AG04449 (cell line): ENCODE measurements at regions not wholly inside any gene's neighbourhood (a gene's known extent, or its start where the extent isn't known, plus 50 kb on each side); places are given as distances from the start of the nearest gene placed in this dataset.

Experiments used
- CTCF ChIA-PET: fragments of 350-600 bp; formaldehyde crosslinking; extraction: SDS; loops from one replicate; lab custom pipeline; 2021; ENCODE audit warnings: antibody characterized with exemption; lab: Yijun Ruan, JAX
- POLR2A ChIA-PET: fragments of 400-600, 350-600 bp; formaldehyde crosslinking; extraction: SDS; loops from one replicate; lab custom pipeline; 2020; ENCODE audit warnings: antibody characterized with exemption, inconsistent platforms; lab: Yijun Ruan, JAX
- DNase-seq: peaks from one replicate; pipeline ENCODE4 v3.0.0-alpha.2; 2010; ENCODE audit warnings: low read depth, low spot score
- H3K4me3 ChIP-seq: 2 replicates; pipeline ENCODE4 v1.5.1; 2011; ENCODE audit warnings: low read depth, mild to moderate bottlenecking, control low read depth, low read length
- CTCF ChIP-seq: IDR thresholded peaks from one replicate; pipeline ENCODE4 v1.5.1; 2011; ENCODE audit warnings: mild to moderate bottlenecking, moderate library complexity, low read length, control low read depth, inconsistent platforms; ENCODE audit not compliant: insufficient read depth; ENCODE audit errors: missing control alignments

- CTCF ChIA-PET, result no interaction called here
- TF ChIP-seq CTCF, result no peak
- no peak overlapping the region for H3K4me3 ChIP-seq
- POLR2A ChIA-PET, result no interaction called here
- DNase-seq, result no peak
These were observed 251.0 kb upstream of the NPSR1 start for GRCh38 chr7:34406848-34407530.

- no peak for TF ChIP-seq CTCF
- CTCF ChIA-PET, result no interaction called here
- no peak overlapping the region for H3K4me3 ChIP-seq
- POLR2A ChIA-PET, result no interaction called here
- DNase-seq, result no peak
These were observed 250.4 kb upstream of the NPSR1 start for GRCh38 chr7:34407586-34407985.

DNA sequence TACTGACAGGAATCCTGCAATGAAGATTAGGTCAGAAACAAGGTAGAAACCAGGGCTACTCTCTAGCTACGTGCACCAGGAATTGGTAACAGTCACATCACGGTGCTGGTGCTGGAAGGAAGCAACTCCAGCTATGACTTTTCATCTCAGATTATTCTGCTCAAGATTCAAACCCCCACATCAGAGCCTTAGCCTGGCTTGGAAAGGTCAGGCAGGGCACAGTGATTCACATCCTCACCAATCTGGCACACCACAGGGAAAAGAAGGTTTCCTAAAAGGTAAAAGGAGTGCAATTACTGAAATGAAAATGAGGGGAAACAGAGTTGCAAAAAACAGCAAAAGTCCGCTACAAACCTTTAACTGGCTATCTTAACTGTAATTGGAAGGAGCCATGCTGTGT lies 240.2 kb upstream of the NPSR1 start:
- CTCF ChIA-PET, result interaction anchor here (0.6 to 0.7 kb wide), 2 partner anchors 9 to 16 kb away, joined by 3 read pairs; no protein-coding TSS in a partner anchor
- no peak for TF ChIP-seq CTCF
- H3K4me3 ChIP-seq, result no peak overlapping the region
- POLR2A ChIA-PET, result no interaction called here
- no peak for DNase-seq

- CTCF ChIA-PET, result interaction anchor here (0.7 to 1.3 kb wide), 3 partner anchors 9 to 22 kb away, joined by 3 to 4 read pairs (median 3); no protein-coding TSS in a partner anchor
- DNase-seq, result no peak
- no peak for TF ChIP-seq CTCF
- POLR2A ChIA-PET, result no interaction called here
- no peak overlapping the region for H3K4me3 ChIP-seq
These were observed 236.5 kb upstream of the NPSR1 start for GRCh38 chr7:34421526-34421925.

DNA sequence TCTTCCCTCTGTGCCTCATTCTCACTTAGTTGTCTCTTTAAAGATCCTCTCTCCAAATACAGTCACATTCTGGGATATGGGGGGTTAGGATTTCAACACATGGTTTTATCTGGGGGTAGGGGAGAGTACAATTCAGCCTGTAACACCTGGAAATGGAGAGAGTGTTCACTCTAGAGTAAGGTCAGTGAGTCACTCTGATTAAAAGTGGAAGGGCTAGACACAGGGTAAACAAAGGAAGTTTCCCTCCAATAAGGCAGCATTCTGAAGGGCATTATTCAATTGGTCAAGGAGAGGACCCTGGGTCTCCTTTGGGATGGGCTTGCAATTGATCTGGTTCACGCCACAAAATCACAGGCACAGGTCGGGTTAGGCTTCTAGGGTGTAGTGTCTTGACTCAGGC lies 232.8 kb upstream of the NPSR1 start:
- H3K4me3 ChIP-seq, result no peak overlapping the region
- ChIA-PET POLR2A (no interaction called here), CTCF (no interaction called here)
- no peak for TF ChIP-seq CTCF
- DNase-seq, result no peak

GRCh38 chr7:34425631-34426384 lies 232.2 kb upstream of the NPSR1 start:
- no peak for DNase-seq
- TF ChIP-seq CTCF, result no peak
- H3K4me3 ChIP-seq, result no peak overlapping the region
- ChIA-PET POLR2A (no interaction called here), CTCF (interaction anchor here (1.6 kb wide), 1 partner anchor 105 kb away, joined by 7 read pairs; no protein-coding TSS in a partner anchor)
